WI38 (cell line): ENCODE measurements at regions not wholly inside any gene's neighbourhood (a gene's known extent, or its start where the extent isn't known, plus 50 kb on each side); places are given as distances from the start of the nearest gene placed in this dataset.

ENCODE experiments used
- H3K4me3 ChIP-seq: 2 replicates; pipeline ENCODE4 v1.5.1; 2011; ENCODE audit warnings: low read depth, mild to moderate bottlenecking, control low read depth, low read length
- CTCF ChIP-seq: IDR thresholded peaks from 2 replicates; pipeline ENCODE4 v1.5.1; 2012; ENCODE audit warnings: low read depth, mild to moderate bottlenecking, control low read depth, low read length

GRCh38 chr6:120711255-120711654, 623.0 kb downstream of the TBC1D32 start:
- no peak for TF ChIP-seq CTCF
- no peak overlapping the region for H3K4me3 ChIP-seq

DNA sequence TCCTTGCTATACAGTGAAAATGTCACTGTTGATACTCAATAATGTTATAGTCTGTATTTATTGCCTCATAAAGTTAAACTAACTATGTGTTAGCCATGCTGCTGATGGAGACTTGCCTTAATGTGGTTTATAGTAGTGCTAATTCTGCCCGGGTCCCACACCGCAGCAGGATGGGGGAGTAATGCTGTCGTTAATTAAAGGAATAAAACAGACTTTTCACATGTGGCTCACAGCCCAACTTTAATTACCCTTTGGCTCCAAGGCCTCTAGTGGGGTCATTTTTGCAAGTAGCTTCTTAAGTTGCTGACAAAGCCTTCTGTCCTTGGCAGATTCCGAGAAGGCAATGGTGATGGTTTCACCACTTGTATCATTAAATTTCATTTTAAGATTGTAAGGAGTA, 634.3 kb downstream of the TBC1D32 start:
- TF ChIP-seq CTCF: no peak

DNA sequence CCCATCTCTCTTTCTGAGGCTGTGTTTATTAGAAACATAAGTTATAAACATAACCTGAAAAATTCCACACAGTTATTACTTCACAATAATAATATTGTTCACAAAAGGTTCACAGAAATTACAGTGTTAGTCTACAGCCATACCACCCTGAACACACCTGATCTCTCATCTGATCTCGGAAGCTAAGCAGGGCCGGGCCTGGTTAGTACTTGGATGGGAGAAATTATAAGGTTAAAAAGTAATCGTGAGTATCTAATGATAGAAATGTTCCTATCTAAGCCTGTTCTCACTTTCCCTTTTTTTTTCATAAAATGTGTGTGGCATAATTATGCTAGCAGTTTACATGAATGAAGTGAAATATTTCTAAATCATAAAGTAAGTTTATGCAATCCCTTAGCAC, 647.8 kb downstream of the TBC1D32 start:
- no peak for TF ChIP-seq CTCF
- H3K4me3 ChIP-seq: no peak overlapping the region

More for the DNA sequence above, 634.3 kb downstream of the TBC1D32 start:
- H3K4me3 ChIP-seq: no peak overlapping the region

DNA sequence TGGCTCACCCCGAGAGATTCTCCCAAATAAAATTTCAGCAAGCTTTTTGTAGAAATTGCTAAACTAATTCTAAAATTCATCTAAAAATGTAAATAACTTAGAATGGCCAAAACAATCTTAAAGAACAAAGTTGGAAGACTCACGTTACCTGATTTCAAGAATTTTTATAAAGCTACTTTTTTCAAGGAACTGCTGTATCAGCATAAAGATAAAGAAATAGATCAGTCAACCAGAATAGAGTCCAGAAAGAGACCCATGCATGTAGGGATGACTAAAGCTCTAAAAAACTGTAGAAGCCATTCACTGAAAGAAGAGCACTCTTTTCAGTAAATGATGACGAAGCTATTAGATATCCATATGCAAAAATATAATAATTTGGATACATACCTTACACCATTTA, 652.1 kb downstream of the TBC1D32 start:
- no peak overlapping the region for H3K4me3 ChIP-seq
- no peak for TF ChIP-seq CTCF

DNA sequence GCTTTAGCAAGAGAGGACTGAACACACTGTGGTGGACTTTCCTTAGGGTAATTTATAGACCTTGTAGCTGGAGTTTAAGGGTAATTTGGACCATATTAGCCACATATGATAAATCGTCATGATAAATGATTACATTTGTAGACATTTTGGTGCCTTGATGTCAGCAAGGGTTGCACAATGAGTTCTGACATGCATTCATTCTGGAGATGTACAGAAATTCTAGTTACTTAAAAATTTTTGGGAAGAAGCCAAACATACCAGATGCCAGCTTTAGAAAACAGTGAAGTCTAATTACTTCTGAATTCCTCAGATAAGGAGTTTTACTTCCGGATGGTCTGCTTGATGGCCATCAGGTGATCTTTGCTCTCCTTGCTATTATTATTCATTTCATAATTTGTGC, 653.1 kb downstream of the TBC1D32 start:
- TF ChIP-seq CTCF: no peak
- no peak overlapping the region for H3K4me3 ChIP-seq

GRCh38 chr6:120675886-120676285, 658.4 kb downstream of the TBC1D32 start:
- TF ChIP-seq CTCF: no peak
- no peak overlapping the region for H3K4me3 ChIP-seq

- H3K4me3 ChIP-seq: no peak overlapping the region
- TF ChIP-seq CTCF: no peak
Measured at GRCh38 chr6:120671519-120671918, 662.8 kb downstream of the TBC1D32 start.
